ENCODE measurements at regions not wholly inside any gene's neighbourhood (a gene's known extent, or its start where the extent isn't known, plus 50 kb on each side); places are given as distances from the start of the nearest gene placed in this dataset.

GRCh38 chr3:148451969-148452368, 245.7 kb upstream of the AGTR1 start:
- TF ChIP-seq CTCF (IDR thresholded peaks at IDR 0.05 in 8 of 11, conservative IDR thresholded peaks at IDR 0.05 in 3 of 11) (no peak), POLR2A (IDR thresholded peaks at IDR 0.05) (no peak), POLR2AphosphoS5 (IDR thresholded peaks at IDR 0.05) (no peak)
